ENCODE measurements at regions not wholly inside any gene's neighbourhood (a gene's known extent, or its start where the extent isn't known, plus 50 kb on each side); places are given as distances from the start of the nearest gene placed in this dataset.

DNA sequence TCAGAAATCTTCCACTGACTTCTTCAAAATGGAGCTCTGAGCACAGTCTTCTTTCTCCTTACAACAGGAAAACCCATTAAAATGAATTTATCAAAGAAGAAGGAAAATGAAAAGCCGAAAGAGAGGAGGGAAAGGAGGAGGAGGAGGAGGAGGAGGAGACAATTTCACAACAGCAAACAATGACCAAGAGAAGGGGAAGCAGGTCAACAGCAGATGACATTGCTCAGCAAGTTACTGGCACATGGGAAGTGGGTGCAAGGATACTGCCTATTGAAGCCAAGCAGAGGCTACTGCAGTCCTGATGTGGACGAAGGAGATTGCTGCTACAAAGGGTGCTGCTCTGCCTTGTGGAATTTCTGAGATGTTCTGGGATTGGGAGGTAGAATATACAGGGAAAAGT lies 140.0 kb upstream of the FOXN2 start:
- H2AK5ac ChIP-seq (ENCODE audit: low read length, severe bottlenecking), result no peak overlapping the region
- H2BK15ac ChIP-seq (ENCODE audit: low read depth, poor library complexity, severe bottlenecking), result no peak overlapping the region
- no peaks in the 10 kb centered on the region for H3K27me3 ChIP-seq (ENCODE audit: control insufficient read depth in 1 of 2, insufficient read depth in 1 of 2, low read length in 2 of 2)
- H3K4me2 ChIP-seq (ENCODE audit: low read length, poor library complexity, severe bottlenecking), result no peak overlapping the region
- H3K27ac ChIP-seq (ENCODE audit: low read length, poor library complexity, severe bottlenecking), result no peak overlapping the region
- H3K4ac ChIP-seq (ENCODE audit: low read depth in 1 of 2, low read length in 2 of 2), result no peak overlapping the region
- no peak for DNase-seq
- H3K4me1 ChIP-seq (ENCODE audit: control insufficient read depth, insufficient read depth, low read depth, low read length), result no peaks in the 10 kb centered on the region
- H4K8ac ChIP-seq (ENCODE audit: low read length), result no peak overlapping the region
- H4K91ac ChIP-seq (ENCODE audit: low read length), result no peak overlapping the region
- H2BK120ac ChIP-seq (ENCODE audit: low read depth, low read length), result no peak overlapping the region
- no peak overlapping the region for H2BK12ac ChIP-seq (ENCODE audit: low read length in 2 of 2)
- H3K4me3 ChIP-seq (ENCODE audit: insufficient read depth in 1 of 2, low read depth in 1 of 2, low read length in 2 of 2), result no peak overlapping the region
- H3K23ac ChIP-seq (ENCODE audit: low read length in 2 of 2), result no peak overlapping the region
- H2BK5ac ChIP-seq (ENCODE audit: low read depth, low read length, poor library complexity, severe bottlenecking), result no peak overlapping the region
- H3K14ac ChIP-seq (ENCODE audit: low read length in 2 of 2), result no peak overlapping the region
- H3K36me3 ChIP-seq (ENCODE audit: control insufficient read depth in 1 of 2, insufficient read depth in 2 of 2, low read depth in 1 of 2, low read length in 2 of 2), result no peaks in the 10 kb centered on the region
- no peaks in the 10 kb centered on the region for H3K79me1 ChIP-seq (replicated peaks; ENCODE audit: low read length, poor library complexity, severe bottlenecking)
- WGBS, result 88% methylated on average over 2 of the region's 2 CpGs
- H3K9ac ChIP-seq (ENCODE audit: low read length), result no peak overlapping the region
- H2AFZ ChIP-seq (ENCODE audit: low read depth, low read length), result no peak overlapping the region
- H3K9me3 ChIP-seq (ENCODE audit: control insufficient read depth, low read length), result no peaks in the 10 kb centered on the region
- no peak overlapping the region for H3K18ac ChIP-seq (ENCODE audit: low read depth in 1 of 2, low read length in 2 of 2)

DNA sequence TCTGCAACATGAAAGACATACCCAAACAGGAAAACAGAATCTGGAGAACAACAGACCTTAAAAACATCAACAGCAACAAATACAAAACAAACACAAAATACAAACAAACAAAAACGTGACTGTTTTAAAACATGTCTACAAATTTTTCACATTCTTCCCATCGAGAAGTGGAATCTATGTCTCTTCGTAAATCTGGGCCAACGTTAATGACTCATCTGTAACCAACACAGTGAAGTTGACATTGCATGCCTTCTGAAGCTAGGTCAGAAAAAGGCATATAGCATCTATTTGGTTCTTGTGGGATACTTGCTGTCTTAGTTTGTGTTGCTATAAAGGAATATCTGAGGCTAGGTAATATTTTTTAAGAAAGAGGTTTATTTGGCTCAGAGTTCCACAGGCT lies 139.2 kb upstream of the FOXN2 start:
- Histone ChIP-seq H3K79me1 (replicated peaks; ENCODE audit: low read length, poor library complexity, severe bottlenecking) (no peaks in the 10 kb centered on the region), H3K4me2 (ENCODE audit: low read length, poor library complexity, severe bottlenecking) (no peak overlapping the region), H4K8ac (ENCODE audit: low read length) (no peak overlapping the region), H2BK15ac (ENCODE audit: low read depth, poor library complexity, severe bottlenecking) (no peak overlapping the region), H4K91ac (ENCODE audit: low read length) (no peak overlapping the region), H2AK5ac (ENCODE audit: low read length, severe bottlenecking) (no peak overlapping the region), H3K4me3 (ENCODE audit: insufficient read depth in 1 of 2, low read depth in 1 of 2, low read length in 2 of 2) (no peak overlapping the region), H3K9ac (ENCODE audit: low read length) (no peak overlapping the region), H3K14ac (ENCODE audit: low read length in 2 of 2) (no peak overlapping the region), H3K23ac (ENCODE audit: low read length in 2 of 2) (no peak overlapping the region), H3K27me3 (ENCODE audit: control insufficient read depth in 1 of 2, insufficient read depth in 1 of 2, low read length in 2 of 2) (no peaks in the 10 kb centered on the region), H2BK5ac (ENCODE audit: low read depth, low read length, poor library complexity, severe bottlenecking) (no peak overlapping the region), H3K27ac (ENCODE audit: low read length, poor library complexity, severe bottlenecking) (no peak overlapping the region), H3K9me3 (ENCODE audit: control insufficient read depth, low read length) (no peaks in the 10 kb centered on the region), H2BK120ac (ENCODE audit: low read depth, low read length) (no peak overlapping the region), H3K18ac (ENCODE audit: low read depth in 1 of 2, low read length in 2 of 2) (no peak overlapping the region), H3K4ac (ENCODE audit: low read depth in 1 of 2, low read length in 2 of 2) (no peak overlapping the region), H2BK12ac (ENCODE audit: low read length in 2 of 2) (no peak overlapping the region), H3K36me3 (ENCODE audit: control insufficient read depth in 1 of 2, insufficient read depth in 2 of 2, low read depth in 1 of 2, low read length in 2 of 2) (no peaks in the 10 kb centered on the region), H2AFZ (ENCODE audit: low read depth, low read length) (no peak overlapping the region), H3K4me1 (ENCODE audit: control insufficient read depth, insufficient read depth, low read depth, low read length) (no peaks in the 10 kb centered on the region)
- peak; percentile 77 for DNase-seq
- 8% methylated on average over 4 of the region's 4 CpGs for WGBS

DNA sequence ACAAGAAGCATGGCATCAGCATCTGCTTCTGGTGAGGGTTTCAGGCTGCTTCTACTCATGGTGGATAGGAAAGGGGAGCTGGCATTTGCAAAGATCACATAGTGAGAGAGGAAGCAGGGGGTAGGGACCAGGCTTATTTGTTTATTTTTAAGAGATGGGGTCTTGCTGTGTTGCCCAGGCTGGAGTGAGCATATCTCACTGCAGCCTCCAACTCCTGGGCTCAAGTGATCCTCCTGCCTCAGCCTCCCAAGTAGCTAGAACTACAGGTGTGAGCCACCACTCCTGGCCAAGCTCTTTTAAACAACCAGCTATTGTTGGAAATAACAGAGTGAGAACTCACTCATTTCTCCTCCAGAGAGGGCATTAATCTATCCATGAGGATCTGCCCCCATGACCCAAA lies 138.8 kb upstream of the FOXN2 start:
- Histone ChIP-seq H2AFZ (ENCODE audit: low read depth, low read length) (no peak overlapping the region), H3K4me2 (ENCODE audit: low read length, poor library complexity, severe bottlenecking) (no peak overlapping the region), H4K91ac (ENCODE audit: low read length) (no peak overlapping the region), H2BK120ac (ENCODE audit: low read depth, low read length) (no peak overlapping the region), H3K27me3 (ENCODE audit: control insufficient read depth in 1 of 2, insufficient read depth in 1 of 2, low read length in 2 of 2) (no peaks in the 10 kb centered on the region), H3K4me3 (ENCODE audit: insufficient read depth in 1 of 2, low read depth in 1 of 2, low read length in 2 of 2) (no peak overlapping the region), H3K9me3 (ENCODE audit: control insufficient read depth, low read length) (no peaks in the 10 kb centered on the region), H2AK5ac (ENCODE audit: low read length, severe bottlenecking) (no peak overlapping the region), H3K36me3 (ENCODE audit: control insufficient read depth in 1 of 2, insufficient read depth in 2 of 2, low read depth in 1 of 2, low read length in 2 of 2) (no peaks in the 10 kb centered on the region), H2BK12ac (ENCODE audit: low read length in 2 of 2) (no peak overlapping the region), H3K27ac (ENCODE audit: low read length, poor library complexity, severe bottlenecking) (no peak overlapping the region), H3K23ac (ENCODE audit: low read length in 2 of 2) (no peak overlapping the region), H3K79me1 (replicated peaks; ENCODE audit: low read length, poor library complexity, severe bottlenecking) (no peaks in the 10 kb centered on the region), H2BK15ac (ENCODE audit: low read depth, poor library complexity, severe bottlenecking) (no peak overlapping the region), H3K9ac (ENCODE audit: low read length) (no peak overlapping the region), H3K18ac (ENCODE audit: low read depth in 1 of 2, low read length in 2 of 2) (no peak overlapping the region), H3K14ac (ENCODE audit: low read length in 2 of 2) (no peak overlapping the region), H3K4me1 (ENCODE audit: control insufficient read depth, insufficient read depth, low read depth, low read length) (no peaks in the 10 kb centered on the region), H2BK5ac (ENCODE audit: low read depth, low read length, poor library complexity, severe bottlenecking) (no peak overlapping the region), H3K4ac (ENCODE audit: low read depth in 1 of 2, low read length in 2 of 2) (no peak overlapping the region), H4K8ac (ENCODE audit: low read length) (no peak overlapping the region)
- no peak for DNase-seq

DNA sequence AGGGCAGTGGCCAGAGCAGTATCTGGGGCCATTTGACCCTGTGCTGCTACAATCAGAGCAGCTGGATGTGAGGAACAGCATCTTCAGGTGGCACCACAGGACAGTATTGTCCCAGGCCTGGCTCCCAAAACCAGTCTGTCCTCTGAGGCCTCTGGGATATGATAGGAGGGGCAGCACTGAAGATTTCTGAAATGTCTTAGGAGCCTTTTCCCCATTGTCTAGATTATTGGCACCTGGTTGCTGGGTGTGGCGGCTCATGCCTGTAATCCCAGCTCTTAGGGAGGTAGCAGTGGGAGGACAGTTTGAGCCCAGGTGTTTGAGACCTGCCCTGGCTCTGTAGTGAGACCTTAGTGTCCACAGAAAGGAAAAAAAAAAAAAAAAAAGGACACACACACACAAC lies 137.6 kb upstream of the FOXN2 start:
- H3K36me3 ChIP-seq (ENCODE audit: control insufficient read depth in 1 of 2, insufficient read depth in 2 of 2, low read depth in 1 of 2, low read length in 2 of 2), result no peaks in the 10 kb centered on the region
- H2BK12ac ChIP-seq (ENCODE audit: low read length in 2 of 2), result no peak overlapping the region
- H3K4me1 ChIP-seq (ENCODE audit: control insufficient read depth, insufficient read depth, low read depth, low read length), result no peaks in the 10 kb centered on the region
- no peaks in the 10 kb centered on the region for H3K9me3 ChIP-seq (ENCODE audit: control insufficient read depth, low read length)
- H3K23ac ChIP-seq (ENCODE audit: low read length in 2 of 2), result no peak overlapping the region
- H3K79me1 ChIP-seq (replicated peaks; ENCODE audit: low read length, poor library complexity, severe bottlenecking), result no peaks in the 10 kb centered on the region
- no peak overlapping the region for H2BK5ac ChIP-seq (ENCODE audit: low read depth, low read length, poor library complexity, severe bottlenecking)
- 100% methylated on average over 1 of the region's 1 CpG for WGBS
- H2BK120ac ChIP-seq (ENCODE audit: low read depth, low read length), result no peak overlapping the region
- H3K18ac ChIP-seq (ENCODE audit: low read depth in 1 of 2, low read length in 2 of 2), result peak overlapping the region in 1 of 2 experiments; percentile 48
- no peak overlapping the region for H2AFZ ChIP-seq (ENCODE audit: low read depth, low read length)
- no peak overlapping the region for H3K4ac ChIP-seq (ENCODE audit: low read depth in 1 of 2, low read length in 2 of 2)
- H3K14ac ChIP-seq (ENCODE audit: low read length in 2 of 2), result no peak overlapping the region
- H3K4me2 ChIP-seq (ENCODE audit: low read length, poor library complexity, severe bottlenecking), result no peak overlapping the region
- DNase-seq, result no peak
- H3K4me3 ChIP-seq (ENCODE audit: insufficient read depth in 1 of 2, low read depth in 1 of 2, low read length in 2 of 2), result no peak overlapping the region
- H3K27ac ChIP-seq (ENCODE audit: low read length, poor library complexity, severe bottlenecking), result no peak overlapping the region
- H4K91ac ChIP-seq (ENCODE audit: low read length), result no peak overlapping the region
- H3K27me3 ChIP-seq (ENCODE audit: control insufficient read depth in 1 of 2, insufficient read depth in 1 of 2, low read length in 2 of 2), result no peaks in the 10 kb centered on the region
- no peak overlapping the region for H4K8ac ChIP-seq (ENCODE audit: low read length)
- no peak overlapping the region for H2BK15ac ChIP-seq (ENCODE audit: low read depth, poor library complexity, severe bottlenecking)
- no peak overlapping the region for H3K9ac ChIP-seq (ENCODE audit: low read length)
- H2AK5ac ChIP-seq (ENCODE audit: low read length, severe bottlenecking), result no peak overlapping the region

All from mesenchymal stem cell (in vitro differentiated cells and primary cell).